ENCODE measurements at regions not wholly inside any gene's neighbourhood (a gene's known extent, or its start where the extent isn't known, plus 50 kb on each side); places are given as distances from the start of the nearest gene placed in this dataset.

- CTCF ChIA-PET: interaction anchor here (1.8 kb wide), 1 partner anchor 611 kb away, joined by 9 read pairs; no protein-coding TSS in a partner anchor
- Mint-ChIP-seq H3K9me3 (no peaks in the 10 kb centered on the region), H3K27ac (no peak overlapping the region), H3K4me1 (ENCODE audit: low read depth) (no peaks in the 10 kb centered on the region), H3K27me3 (peaks cover 2% of the 10 kb centered on the region), H3K4me3 (no peak overlapping the region), H3K36me3 (no peaks in the 10 kb centered on the region)
- intact Hi-C loops (cut with micrococcal nuclease): no loop called here
- no peak for DNase-seq
- POLR2A ChIA-PET: no interaction called here
Observed at GRCh38 chr7:96416116-96416515, 94.2 kb upstream of the SLC25A13 start.

- CTCF ChIA-PET: interaction anchor here (0.6 to 1.8 kb wide), 4 partner anchors 11 to 1719 kb away, joined by 3 to 9 read pairs (median 3); no protein-coding TSS in a partner anchor
- no peak for DNase-seq
- H3K36me3 Mint-ChIP-seq: no peaks in the 10 kb centered on the region
- H3K9me3 Mint-ChIP-seq: no peaks in the 10 kb centered on the region
- peaks cover 2% of the 10 kb centered on the region for H3K27me3 Mint-ChIP-seq
- H3K4me1 Mint-ChIP-seq (ENCODE audit: low read depth): no peaks in the 10 kb centered on the region
- no peak overlapping the region for H3K27ac Mint-ChIP-seq
- POLR2A ChIA-PET: no interaction called here
- no peak overlapping the region for H3K4me3 Mint-ChIP-seq
- intact Hi-C loops (cut with micrococcal nuclease): loop anchor here (1.0 kb wide), 1 partner anchor 612 kb away; no protein-coding TSS in a partner anchor
Observed at GRCh38 chr7:96415293-96415940, 93.5 kb upstream of the SLC25A13 start.

- Mint-ChIP-seq H3K27ac (no peak overlapping the region), H3K36me3 (no peaks in the 10 kb centered on the region), H3K4me3 (no peak overlapping the region), H3K4me1 (ENCODE audit: low read depth) (no peaks in the 10 kb centered on the region), H3K27me3 (peaks cover 2% of the 10 kb centered on the region), H3K9me3 (no peaks in the 10 kb centered on the region)
- CTCF ChIA-PET: interaction anchor here (0.6 to 1.8 kb wide), 4 partner anchors 10 to 1719 kb away, joined by 3 to 9 read pairs (median 3); no protein-coding TSS in a partner anchor
- intact Hi-C loops (cut with micrococcal nuclease): loop anchor here (1.0 kb wide), 1 partner anchor 612 kb away; no protein-coding TSS in a partner anchor
- peak; percentile 55 for DNase-seq
- POLR2A ChIA-PET: no interaction called here
Observed at GRCh38 chr7:96414931-96415292, 93.0 kb upstream of the SLC25A13 start.

- peaks cover 6% of the 10 kb centered on the region for H3K27me3 Mint-ChIP-seq
- intact Hi-C loops (cut with micrococcal nuclease): no loop called here
Observed at GRCh38 chr7:96410126-96410839, 88.4 kb upstream of the SLC25A13 start.

GRCh38 chr7:96408881-96409280 is 87.0 kb upstream of the SLC25A13 start:
- Mint-ChIP-seq H3K27ac (no peak overlapping the region), H3K4me1 (ENCODE audit: low read depth) (no peaks in the 10 kb centered on the region), H3K36me3 (no peaks in the 10 kb centered on the region), H3K4me3 (no peak overlapping the region), H3K9me3 (no peaks in the 10 kb centered on the region), H3K27me3 (peaks cover 15% of the 10 kb centered on the region)
- ChIA-PET CTCF (no interaction called here), POLR2A (no interaction called here)
- intact Hi-C loops (cut with micrococcal nuclease): no loop called here
- DNase-seq: no peak

More at GRCh38 chr7:96410126-96410839, 88.4 kb upstream of the SLC25A13 start:
- Mint-ChIP-seq H3K27ac (no peak overlapping the region), H3K9me3 (no peaks in the 10 kb centered on the region), H3K36me3 (no peaks in the 10 kb centered on the region), H3K4me3 (no peak overlapping the region), H3K4me1 (ENCODE audit: low read depth) (no peaks in the 10 kb centered on the region)
- POLR2A ChIA-PET: no interaction called here
- no peak for DNase-seq
- CTCF ChIA-PET: interaction anchor here (1.6 kb wide), 1 partner anchor 617 kb away, joined by 7 read pairs; no protein-coding TSS in a partner anchor

DNA sequence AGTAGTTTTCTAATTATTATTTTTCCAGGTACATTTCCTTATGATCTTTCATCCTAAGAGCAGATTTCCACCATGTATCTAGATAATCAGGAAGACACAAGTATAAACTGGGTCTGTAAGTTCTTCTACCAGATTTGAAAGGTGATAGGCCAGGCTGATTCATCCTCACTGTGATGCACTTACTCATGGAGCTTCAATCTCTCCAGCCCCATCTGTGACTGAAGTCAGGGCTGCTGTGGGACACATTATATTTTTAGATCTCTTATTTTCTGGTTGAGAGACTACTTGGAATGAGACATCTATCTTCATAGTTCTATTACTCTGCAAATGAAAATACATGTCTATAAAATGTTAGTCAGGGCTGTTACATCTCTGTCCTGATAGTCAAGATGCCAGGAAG is 85.5 kb upstream of the SLC25A13 start:
- no peaks in the 10 kb centered on the region for H3K9me3 Mint-ChIP-seq
- no peak for DNase-seq
- ChIA-PET POLR2A (no interaction called here), CTCF (no interaction called here)
- no peak overlapping the region for H3K27ac Mint-ChIP-seq
- H3K36me3 Mint-ChIP-seq: no peaks in the 10 kb centered on the region
- intact Hi-C loops (cut with micrococcal nuclease): no loop called here
- H3K4me3 Mint-ChIP-seq: no peak overlapping the region
- peaks cover 15% of the 10 kb centered on the region for H3K27me3 Mint-ChIP-seq
- no peaks in the 10 kb centered on the region for H3K4me1 Mint-ChIP-seq (ENCODE audit: low read depth)

DNA sequence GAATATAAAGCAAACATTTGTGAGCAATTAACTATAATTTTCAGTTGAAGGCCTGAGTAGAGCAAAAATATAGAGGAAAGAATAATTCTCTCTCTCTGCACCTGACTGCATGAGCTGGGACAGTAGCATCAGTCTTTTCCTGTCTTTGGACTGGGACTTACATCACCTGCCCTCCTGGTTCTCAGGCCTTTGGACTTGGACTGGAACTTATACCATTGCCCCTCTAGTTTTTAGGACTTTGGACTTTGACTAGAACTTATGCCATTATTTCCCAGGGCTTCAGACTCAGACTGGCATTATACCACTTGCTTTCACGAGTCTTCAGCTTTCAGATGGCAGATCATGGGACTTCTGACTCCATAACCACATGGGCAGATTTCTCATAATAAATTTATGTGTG is 81.0 kb upstream of the SLC25A13 start:
- CTCF ChIA-PET: interaction anchor here (0.7 kb wide), 1 partner anchor 138 kb away, joined by 3 read pairs; no protein-coding TSS in a partner anchor
- Mint-ChIP-seq H3K4me1 (ENCODE audit: low read depth) (no peaks in the 10 kb centered on the region), H3K27me3 (peaks cover 12% of the 10 kb centered on the region), H3K27ac (no peak overlapping the region), H3K4me3 (no peak overlapping the region), H3K36me3 (no peaks in the 10 kb centered on the region), H3K9me3 (no peaks in the 10 kb centered on the region)
- POLR2A ChIA-PET: no interaction called here
- intact Hi-C loops (cut with micrococcal nuclease): no loop called here
- DNase-seq: no peak

- Mint-ChIP-seq H3K27me3 (peaks cover 10% of the 10 kb centered on the region), H3K9me3 (no peaks in the 10 kb centered on the region), H3K4me1 (ENCODE audit: low read depth) (no peaks in the 10 kb centered on the region), H3K27ac (no peak overlapping the region), H3K36me3 (no peaks in the 10 kb centered on the region), H3K4me3 (no peak overlapping the region)
- ChIA-PET POLR2A (no interaction called here), CTCF (no interaction called here)
- intact Hi-C loops (cut with micrococcal nuclease): no loop called here
- no peak for DNase-seq
Observed at GRCh38 chr7:96401200-96401599, 79.3 kb upstream of the SLC25A13 start.

GRCh38 chr7:96400518-96400917 is 78.6 kb upstream of the SLC25A13 start:
- POLR2A ChIA-PET: no interaction called here
- no peak for DNase-seq
- no peaks in the 10 kb centered on the region for H3K4me1 Mint-ChIP-seq (ENCODE audit: low read depth)
- intact Hi-C loops (cut with micrococcal nuclease): no loop called here
- no peaks in the 10 kb centered on the region for H3K9me3 Mint-ChIP-seq
- H3K27me3 Mint-ChIP-seq: peaks cover 10% of the 10 kb centered on the region
- no peak overlapping the region for H3K4me3 Mint-ChIP-seq
- no peak overlapping the region for H3K27ac Mint-ChIP-seq
- CTCF ChIA-PET: no interaction called here
- no peaks in the 10 kb centered on the region for H3K36me3 Mint-ChIP-seq

DNA sequence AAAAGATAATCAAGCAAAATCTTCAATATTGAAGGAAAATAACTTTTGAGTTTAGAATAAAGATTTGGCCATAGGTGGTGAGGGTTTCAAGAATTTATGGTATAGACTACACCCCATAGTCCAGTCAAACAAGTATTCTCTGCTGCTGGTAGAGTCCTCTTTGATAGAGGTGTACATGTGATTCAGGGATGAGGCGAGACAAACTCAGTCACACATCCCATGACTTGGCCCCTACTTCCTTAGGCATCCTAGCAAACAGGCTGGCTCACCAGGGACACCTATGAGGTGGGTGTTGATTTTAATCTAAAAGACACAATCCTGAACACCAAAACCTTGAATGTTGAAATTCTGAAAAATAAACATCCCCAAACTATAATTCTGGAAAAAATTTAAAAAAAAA is 78.1 kb upstream of the SLC25A13 start:
- no peak overlapping the region for H3K27ac Mint-ChIP-seq
- no peak overlapping the region for H3K4me3 Mint-ChIP-seq
- intact Hi-C loops (cut with micrococcal nuclease): no loop called here
- ChIA-PET CTCF (no interaction called here), POLR2A (no interaction called here)
- H3K27me3 Mint-ChIP-seq: peaks cover 10% of the 10 kb centered on the region
- H3K36me3 Mint-ChIP-seq: no peaks in the 10 kb centered on the region
- H3K4me1 Mint-ChIP-seq (ENCODE audit: low read depth): no peaks in the 10 kb centered on the region
- no peak for DNase-seq
- no peaks in the 10 kb centered on the region for H3K9me3 Mint-ChIP-seq

- ChIA-PET CTCF (no interaction called here), POLR2A (no interaction called here)
- intact Hi-C loops (cut with micrococcal nuclease): no loop called here
- Mint-ChIP-seq H3K9me3 (peaks cover 2% of the 10 kb centered on the region), H3K4me3 (no peak overlapping the region), H3K27ac (no peak overlapping the region), H3K36me3 (no peaks in the 10 kb centered on the region), H3K27me3 (peaks cover 2% of the 10 kb centered on the region), H3K4me1 (ENCODE audit: low read depth) (no peaks in the 10 kb centered on the region)
- no peak for DNase-seq
Observed at GRCh38 chr7:96397936-96398598, 76.2 kb upstream of the SLC25A13 start.

GRCh38 chr7:96388620-96389383 is 66.9 kb upstream of the SLC25A13 start:
- POLR2A ChIA-PET: no interaction called here
- Mint-ChIP-seq H3K36me3 (no peaks in the 10 kb centered on the region), H3K27ac (no peak overlapping the region), H3K9me3 (no peaks in the 10 kb centered on the region), H3K27me3 (no peaks in the 10 kb centered on the region), H3K4me1 (ENCODE audit: low read depth) (no peaks in the 10 kb centered on the region), H3K4me3 (no peak overlapping the region)
- CTCF ChIA-PET: no interaction called here
- intact Hi-C loops (cut with micrococcal nuclease): no loop called here
- DNase-seq: no peak
